ENCODE measurements at regions not wholly inside any gene's neighbourhood (a gene's known extent, or its start where the extent isn't known, plus 50 kb on each side); places are given as distances from the start of the nearest gene placed in this dataset.

DNA sequence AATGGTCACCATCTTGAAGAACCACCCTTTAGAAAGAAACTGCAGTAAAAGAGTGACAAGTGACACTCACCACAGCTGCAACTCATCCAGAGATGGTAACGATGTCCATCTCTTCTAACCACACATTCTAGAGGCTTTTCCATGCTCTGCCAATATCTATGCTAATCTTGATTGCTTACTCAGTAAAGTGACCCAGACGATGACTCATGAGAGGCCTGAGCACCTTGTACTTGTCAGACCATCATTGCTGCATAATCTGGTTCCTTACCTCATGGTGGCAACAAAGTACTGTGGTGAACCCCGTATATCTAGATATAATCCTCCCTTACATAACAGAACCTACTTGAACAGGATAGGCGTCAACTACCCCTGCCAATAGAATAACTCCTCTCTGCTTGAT, 75.6 kb downstream of the CCNG2 start:
- ChIA-PET CTCF (no interaction called here), POLR2A (no interaction called here)
- Histone ChIP-seq H3K27me3 (ENCODE audit: control insufficient read depth in 2 of 2, insufficient read depth in 2 of 2, low read length in 2 of 2) (peaks cover 9 to 17% of the 10 kb centered on the region in 2 experiments), H3K9me3 (replicated peaks; ENCODE audit: control insufficient read depth, insufficient read depth, low read length) (no peaks in the 10 kb centered on the region), H3K27ac (ENCODE audit: insufficient read depth, low read depth, low read length) (no peak overlapping the region), H2AFZ (ENCODE audit: low read depth, low read length) (no peak overlapping the region), H3K4me3 (replicated peaks in 1 of 3; ENCODE audit: insufficient read depth in 1 of 3, low read depth in 1 of 3, low read length in 3 of 3) (no peak overlapping the region), H3K4me2 (ENCODE audit: insufficient read depth, low read length) (no peak overlapping the region), H4K20me1 (replicated peaks; ENCODE audit: control insufficient read depth, extremely low read depth, insufficient read depth, low read length) (no peaks in the 10 kb centered on the region), H3K9me1 (replicated peaks; ENCODE audit: control insufficient read depth, extremely low read depth, insufficient read depth, low read length) (no peaks in the 10 kb centered on the region), H3K79me2 (ENCODE audit: control insufficient read depth, insufficient read depth, low read length) (no peaks in the 10 kb centered on the region), H3K4me1 (ENCODE audit: control insufficient read depth, extremely low read depth, insufficient read depth, low read length) (no peaks in the 10 kb centered on the region), H3K9ac (replicated peaks; ENCODE audit: extremely low read depth, insufficient read depth, low read length) (no peak overlapping the region), H3K36me3 (ENCODE audit: control insufficient read depth in 2 of 2, extremely low read depth in 1 of 2, insufficient read depth in 2 of 2, low read length in 2 of 2) (no peaks in the 10 kb centered on the region)
- DNase-seq (ENCODE audit: low read depth, low spot score) (no peak), FAIRE-seq (no peak)
- no TSS peak for BruUV-seq (replicated peaks)
- dilution Hi-C loops (cut with MboI; ENCODE audit: extremely low pct_ligation_motif_present, low sequenced_read_pairs) = no loop called here
- intact Hi-C loops (cut with micrococcal nuclease) = loop anchor here (2.0 kb wide), 1 partner anchor 56 kb away; no protein-coding TSS in a partner anchor
- TF ChIP-seq, protein P1, sequence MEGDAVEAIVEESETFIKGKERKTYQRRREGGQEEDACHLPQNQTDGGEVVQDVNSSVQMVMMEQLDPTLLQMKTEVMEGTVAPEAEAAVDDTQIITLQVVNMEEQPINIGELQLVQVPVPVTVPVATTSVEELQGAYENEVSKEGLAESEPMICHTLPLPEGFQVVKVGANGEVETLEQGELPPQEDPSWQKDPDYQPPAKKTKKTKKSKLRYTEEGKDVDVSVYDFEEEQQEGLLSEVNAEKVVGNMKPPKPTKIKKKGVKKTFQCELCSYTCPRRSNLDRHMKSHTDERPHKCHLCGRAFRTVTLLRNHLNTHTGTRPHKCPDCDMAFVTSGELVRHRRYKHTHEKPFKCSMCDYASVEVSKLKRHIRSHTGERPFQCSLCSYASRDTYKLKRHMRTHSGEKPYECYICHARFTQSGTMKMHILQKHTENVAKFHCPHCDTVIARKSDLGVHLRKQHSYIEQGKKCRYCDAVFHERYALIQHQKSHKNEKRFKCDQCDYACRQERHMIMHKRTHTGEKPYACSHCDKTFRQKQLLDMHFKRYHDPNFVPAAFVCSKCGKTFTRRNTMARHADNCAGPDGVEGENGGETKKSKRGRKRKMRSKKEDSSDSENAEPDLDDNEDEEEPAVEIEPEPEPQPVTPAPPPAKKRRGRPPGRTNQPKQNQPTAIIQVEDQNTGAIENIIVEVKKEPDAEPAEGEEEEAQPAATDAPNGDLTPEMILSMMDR (IDR thresholded peaks at IDR 0.05; ENCODE audit: extremely low read depth in 1 of 2, insufficient read depth in 1 of 2, low read depth in 1 of 2, low read length in 2 of 2) = no peak
- TF ChIP-seq JUN (IDR thresholded peaks at IDR 0.05; ENCODE audit: borderline replicate concordance, insufficient read depth, insufficient read length, low read depth) (no peak), POLR2A (IDR thresholded peaks at IDR 0.05; ENCODE audit: low read depth, low read length) (no peak), EZH2 (IDR thresholded peaks at IDR 0.05; ENCODE audit: borderline replicate concordance, low read depth, low read length, severe bottlenecking) (no peak), GATA2 (IDR thresholded peaks at IDR 0.05; ENCODE audit: insufficient read depth, insufficient read length, low read depth, low read length) (no peak), MYC (IDR thresholded peaks at IDR 0.05; ENCODE audit: low read depth, low read length) (no peak), POLR2AphosphoS5 (IDR thresholded peaks at IDR 0.05; ENCODE audit: insufficient read depth, low read depth, low read length) (no peak), FOS (IDR thresholded peaks at IDR 0.05; ENCODE audit: borderline replicate concordance, insufficient read depth, low read length) (no peak)
- TF ChIP-seq, protein P2, sequence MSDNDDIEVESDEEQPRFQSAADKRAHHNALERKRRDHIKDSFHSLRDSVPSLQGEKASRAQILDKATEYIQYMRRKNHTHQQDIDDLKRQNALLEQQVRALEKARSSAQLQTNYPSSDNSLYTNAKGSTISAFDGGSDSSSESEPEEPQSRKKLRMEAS (IDR thresholded peaks at IDR 0.05; ENCODE audit: insufficient read depth, insufficient read length) = no peak

All from endothelial cell of umbilical vein (primary cell).